Nephron (organoid): ENCODE measurements at regions not wholly inside any gene's neighbourhood (a gene's known extent, or its start where the extent isn't known, plus 50 kb on each side); places are given as distances from the start of the nearest gene placed in this dataset.

Source experiments
- H3K27ac Mint-ChIP-seq, 3 experiments: 2 replicates each; pipeline ENCODE4 v1.8.0; 2020; ENCODE audit warnings: mixed read lengths in 3 of 3, mild to moderate bottlenecking in 2 of 3, moderate library complexity in 1 of 3
- H3K27me3 Mint-ChIP-seq: 2 replicates; pipeline ENCODE4 v1.8.0; 2021; ENCODE audit warnings: low read depth, mild to moderate bottlenecking, moderate library complexity, mixed read lengths
- H3K36me3 Mint-ChIP-seq: 2 replicates; pipeline ENCODE4 v1.8.0; 2020; ENCODE audit warnings: low read depth, mixed read lengths
- H3K4me1 Mint-ChIP-seq: 2 replicates; pipeline ENCODE4 v1.8.0; 2020; ENCODE audit warnings: mixed read lengths
- H3K4me3 Mint-ChIP-seq, 3 experiments: 2 replicates each; pipeline ENCODE4 v1.8.0; 2020; ENCODE audit warnings: mild to moderate bottlenecking in 3 of 3, mixed read lengths in 3 of 3, moderate library complexity in 2 of 3
- H3K9me3 Mint-ChIP-seq: 2 replicates; pipeline ENCODE4 v1.8.0; 2020; ENCODE audit warnings: mixed read lengths
- TF ChIP-seq, protein P1 (sequence below), 3 experiments: fragments of 200-600 bp; sonication (generic); IDR thresholded peaks; one replicate each; pipeline ENCODE4 v1.5.0; 2021; ENCODE audit warnings: antibody characterized with exemption in 3 of 3; ENCODE audit not compliant: unreplicated experiment in 3 of 3

DNA sequence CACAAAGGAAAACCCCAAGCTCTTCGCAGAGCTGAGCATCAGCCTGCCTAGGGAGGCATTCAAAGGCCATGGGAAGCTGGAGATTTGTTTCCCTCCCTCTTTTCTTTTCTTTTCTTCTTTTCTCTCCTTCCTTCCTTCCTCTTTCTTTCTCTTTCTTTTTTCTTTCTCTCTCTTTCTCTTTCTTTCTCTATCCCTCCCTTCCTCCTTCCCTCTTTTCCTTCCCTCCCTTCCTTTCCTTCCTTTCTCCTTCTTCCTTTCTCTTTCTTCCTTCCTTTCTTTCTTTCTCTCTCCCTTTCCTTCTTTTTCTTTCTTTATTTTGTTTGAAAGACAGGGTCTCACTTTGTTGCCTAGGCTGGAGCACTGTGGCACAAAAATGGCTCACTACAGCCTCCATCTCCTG, 168.4 kb upstream of the ARL4C start:
- H3K27me3 Mint-ChIP-seq: peaks cover 15% of the 10 kb centered on the region
- H3K27ac Mint-ChIP-seq: no peak overlapping the region
- TF ChIP-seq, protein P1, sequence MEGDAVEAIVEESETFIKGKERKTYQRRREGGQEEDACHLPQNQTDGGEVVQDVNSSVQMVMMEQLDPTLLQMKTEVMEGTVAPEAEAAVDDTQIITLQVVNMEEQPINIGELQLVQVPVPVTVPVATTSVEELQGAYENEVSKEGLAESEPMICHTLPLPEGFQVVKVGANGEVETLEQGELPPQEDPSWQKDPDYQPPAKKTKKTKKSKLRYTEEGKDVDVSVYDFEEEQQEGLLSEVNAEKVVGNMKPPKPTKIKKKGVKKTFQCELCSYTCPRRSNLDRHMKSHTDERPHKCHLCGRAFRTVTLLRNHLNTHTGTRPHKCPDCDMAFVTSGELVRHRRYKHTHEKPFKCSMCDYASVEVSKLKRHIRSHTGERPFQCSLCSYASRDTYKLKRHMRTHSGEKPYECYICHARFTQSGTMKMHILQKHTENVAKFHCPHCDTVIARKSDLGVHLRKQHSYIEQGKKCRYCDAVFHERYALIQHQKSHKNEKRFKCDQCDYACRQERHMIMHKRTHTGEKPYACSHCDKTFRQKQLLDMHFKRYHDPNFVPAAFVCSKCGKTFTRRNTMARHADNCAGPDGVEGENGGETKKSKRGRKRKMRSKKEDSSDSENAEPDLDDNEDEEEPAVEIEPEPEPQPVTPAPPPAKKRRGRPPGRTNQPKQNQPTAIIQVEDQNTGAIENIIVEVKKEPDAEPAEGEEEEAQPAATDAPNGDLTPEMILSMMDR (IDR thresholded peaks at IDR 0.05; ENCODE audit: unreplicated experiment in 3 of 3): no peak
- H3K9me3 Mint-ChIP-seq: peaks cover 20% of the 10 kb centered on the region
- H3K4me3 Mint-ChIP-seq: no peak overlapping the region
- no peaks in the 10 kb centered on the region for H3K36me3 Mint-ChIP-seq
- H3K4me1 Mint-ChIP-seq: peaks cover 10% of the 10 kb centered on the region

DNA sequence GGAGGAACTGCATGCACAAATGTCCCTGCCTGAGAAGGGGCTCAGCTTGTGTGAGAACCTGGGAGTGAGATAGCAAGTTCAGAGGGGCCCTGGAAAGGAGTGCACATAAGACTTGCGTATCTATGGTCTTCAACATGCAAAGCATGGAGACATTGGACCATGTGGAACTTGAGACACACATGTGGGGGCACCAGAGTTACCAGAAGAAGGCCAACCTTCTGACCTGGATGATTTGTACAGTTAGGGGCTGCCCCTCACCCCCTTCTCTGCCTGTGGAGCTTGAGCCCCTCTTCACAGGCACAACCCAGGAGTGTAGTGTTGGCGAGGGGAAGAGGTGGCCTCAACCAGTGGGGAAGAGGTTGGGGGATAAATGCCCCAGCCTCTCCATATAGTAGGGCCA, 165.0 kb upstream of the ARL4C start:
- Mint-ChIP-seq H3K27me3 (peaks cover 13% of the 10 kb centered on the region), H3K4me1 (peaks cover 10% of the 10 kb centered on the region), H3K36me3 (no peaks in the 10 kb centered on the region), H3K9me3 (peaks cover 27% of the 10 kb centered on the region), H3K27ac (no peak overlapping the region), H3K4me3 (no peak overlapping the region)
- TF ChIP-seq, protein P1 (IDR thresholded peaks at IDR 0.05; ENCODE audit: unreplicated experiment in 3 of 3): no peak

DNA sequence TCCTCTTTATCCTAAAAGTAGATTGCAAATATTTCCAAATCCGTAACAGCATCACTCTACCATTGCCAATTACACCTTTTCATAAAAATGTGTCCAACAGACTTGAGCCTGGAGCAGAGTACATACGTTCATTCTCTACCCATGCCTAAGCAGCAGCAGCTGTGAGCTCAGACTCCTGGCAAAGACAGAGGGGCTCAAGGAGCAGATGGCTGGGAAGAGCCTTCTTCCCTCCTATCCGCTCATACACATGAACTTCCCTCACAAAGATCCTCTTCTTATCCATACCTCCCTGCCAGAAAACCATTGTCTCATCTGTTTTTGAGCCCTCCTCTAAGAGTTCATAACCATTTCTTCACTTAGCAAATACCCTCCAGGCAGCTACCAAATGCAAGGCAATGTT, 164.3 kb upstream of the ARL4C start:
- Mint-ChIP-seq H3K4me3 (no peak overlapping the region), H3K9me3 (peaks cover 27% of the 10 kb centered on the region), H3K36me3 (no peaks in the 10 kb centered on the region), H3K27me3 (peaks cover 19% of the 10 kb centered on the region), H3K27ac (peak overlapping the region in 2 of 3 experiments; percentile 3 to 25), H3K4me1 (peaks cover 10% of the 10 kb centered on the region)
- TF ChIP-seq, protein P1 (IDR thresholded peaks at IDR 0.05; ENCODE audit: unreplicated experiment in 3 of 3): no peak

DNA sequence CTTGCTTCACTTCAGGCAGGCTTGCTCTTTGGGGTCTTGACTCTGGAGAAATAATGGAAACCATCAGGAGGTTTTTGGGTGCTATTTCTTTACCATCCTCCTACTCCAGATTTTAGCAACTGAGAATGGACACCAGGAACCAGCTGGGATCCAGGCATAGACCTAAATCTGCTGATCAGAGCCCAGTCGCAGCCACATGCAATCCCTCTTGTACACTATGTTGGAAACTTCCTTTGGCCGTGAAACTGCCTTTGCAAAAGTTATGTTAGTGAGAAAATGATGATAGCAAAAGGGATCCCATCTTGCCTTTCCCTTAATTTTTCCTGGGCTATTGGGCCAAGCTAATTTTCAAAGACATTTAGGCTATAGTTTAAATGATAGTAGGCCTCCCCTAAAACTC, 158.8 kb upstream of the ARL4C start:
- Mint-ChIP-seq H3K4me3 (no peak overlapping the region), H3K27ac (no peak overlapping the region), H3K4me1 (no peaks in the 10 kb centered on the region), H3K27me3 (peaks cover 11% of the 10 kb centered on the region), H3K36me3 (no peaks in the 10 kb centered on the region), H3K9me3 (peaks cover 7% of the 10 kb centered on the region)
- TF ChIP-seq, protein P1 (IDR thresholded peaks at IDR 0.05; ENCODE audit: unreplicated experiment in 3 of 3): no peak

DNA sequence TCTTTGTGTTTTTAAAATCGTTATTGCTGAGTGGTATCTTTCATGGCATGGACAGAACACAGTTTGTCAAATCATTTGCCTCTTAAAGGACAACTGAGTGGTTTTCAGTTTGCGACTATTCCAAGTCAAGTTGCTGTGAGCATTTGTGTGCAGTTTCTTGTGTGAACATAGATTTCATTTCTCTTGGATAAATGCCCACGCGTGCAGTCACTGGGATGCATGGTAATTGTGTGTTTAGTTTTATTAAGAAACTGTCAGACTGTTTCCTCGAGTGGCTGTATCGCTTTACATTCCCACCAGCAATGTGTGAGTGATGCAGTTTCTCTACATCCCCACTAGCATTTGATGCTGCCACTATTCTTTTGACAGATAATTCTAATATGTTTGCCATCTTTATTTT, 154.0 kb upstream of the ARL4C start:
- Mint-ChIP-seq H3K4me1 (no peaks in the 10 kb centered on the region), H3K27ac (no peak overlapping the region), H3K27me3 (peaks cover 4% of the 10 kb centered on the region), H3K36me3 (no peaks in the 10 kb centered on the region), H3K9me3 (no peaks in the 10 kb centered on the region), H3K4me3 (no peak overlapping the region)
- TF ChIP-seq, protein P1 (IDR thresholded peaks at IDR 0.05; ENCODE audit: unreplicated experiment in 3 of 3): no peak

DNA sequence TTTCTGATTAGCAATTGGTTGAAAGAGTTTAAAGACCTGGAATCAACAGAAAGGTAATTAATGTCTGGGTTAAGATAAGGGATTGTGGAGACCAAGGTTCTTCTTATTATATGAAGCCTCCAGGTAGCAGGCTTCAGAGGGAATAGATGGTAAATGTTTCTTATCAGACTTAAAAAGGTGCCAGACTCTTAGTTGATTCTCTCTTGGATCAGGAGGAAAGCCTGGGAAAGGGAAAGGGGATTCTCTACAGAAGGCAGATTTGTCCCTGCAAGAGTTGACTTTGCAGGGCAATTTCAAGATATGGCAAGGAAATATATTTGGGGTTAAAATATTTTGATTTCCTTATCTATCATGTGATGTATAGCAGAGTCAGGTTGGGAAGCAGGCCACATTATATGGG, 153.1 kb upstream of the ARL4C start:
- H3K27me3 Mint-ChIP-seq: peaks cover 4% of the 10 kb centered on the region
- no peaks in the 10 kb centered on the region for H3K9me3 Mint-ChIP-seq
- no peak overlapping the region for H3K27ac Mint-ChIP-seq
- H3K4me1 Mint-ChIP-seq: no peaks in the 10 kb centered on the region
- no peak overlapping the region for H3K4me3 Mint-ChIP-seq
- TF ChIP-seq, protein P1 (IDR thresholded peaks at IDR 0.05; ENCODE audit: unreplicated experiment in 3 of 3): no peak
- H3K36me3 Mint-ChIP-seq: no peaks in the 10 kb centered on the region
